ENCODE measurements at regions not wholly inside any gene's neighbourhood (a gene's known extent, or its start where the extent isn't known, plus 50 kb on each side); places are given as distances from the start of the nearest gene placed in this dataset.

- ChIA-PET CTCF (no interaction called here), POLR2A (ENCODE audit: low non-redundant PET) (no interaction called here)
- no peak overlapping the region for H3K27ac ChIP-seq
- no peak for DNase-seq (ENCODE audit: low spot score)
- TF ChIP-seq, protein P1, sequence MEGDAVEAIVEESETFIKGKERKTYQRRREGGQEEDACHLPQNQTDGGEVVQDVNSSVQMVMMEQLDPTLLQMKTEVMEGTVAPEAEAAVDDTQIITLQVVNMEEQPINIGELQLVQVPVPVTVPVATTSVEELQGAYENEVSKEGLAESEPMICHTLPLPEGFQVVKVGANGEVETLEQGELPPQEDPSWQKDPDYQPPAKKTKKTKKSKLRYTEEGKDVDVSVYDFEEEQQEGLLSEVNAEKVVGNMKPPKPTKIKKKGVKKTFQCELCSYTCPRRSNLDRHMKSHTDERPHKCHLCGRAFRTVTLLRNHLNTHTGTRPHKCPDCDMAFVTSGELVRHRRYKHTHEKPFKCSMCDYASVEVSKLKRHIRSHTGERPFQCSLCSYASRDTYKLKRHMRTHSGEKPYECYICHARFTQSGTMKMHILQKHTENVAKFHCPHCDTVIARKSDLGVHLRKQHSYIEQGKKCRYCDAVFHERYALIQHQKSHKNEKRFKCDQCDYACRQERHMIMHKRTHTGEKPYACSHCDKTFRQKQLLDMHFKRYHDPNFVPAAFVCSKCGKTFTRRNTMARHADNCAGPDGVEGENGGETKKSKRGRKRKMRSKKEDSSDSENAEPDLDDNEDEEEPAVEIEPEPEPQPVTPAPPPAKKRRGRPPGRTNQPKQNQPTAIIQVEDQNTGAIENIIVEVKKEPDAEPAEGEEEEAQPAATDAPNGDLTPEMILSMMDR (conservative IDR thresholded peaks at IDR 0.05; ENCODE audit: low read depth) = no peak
Observed at GRCh38 chr11:86749821-86750401, 50.4 kb upstream of the PRSS23 start.

GRCh38 chr11:86749376-86749775 is 51.0 kb upstream of the PRSS23 start:
- POLR2A ChIA-PET (ENCODE audit: low non-redundant PET) = no interaction called here
- TF ChIP-seq, protein P1 (conservative IDR thresholded peaks at IDR 0.05; ENCODE audit: low read depth) = no peak
- no peak for DNase-seq (ENCODE audit: low spot score)

DNA sequence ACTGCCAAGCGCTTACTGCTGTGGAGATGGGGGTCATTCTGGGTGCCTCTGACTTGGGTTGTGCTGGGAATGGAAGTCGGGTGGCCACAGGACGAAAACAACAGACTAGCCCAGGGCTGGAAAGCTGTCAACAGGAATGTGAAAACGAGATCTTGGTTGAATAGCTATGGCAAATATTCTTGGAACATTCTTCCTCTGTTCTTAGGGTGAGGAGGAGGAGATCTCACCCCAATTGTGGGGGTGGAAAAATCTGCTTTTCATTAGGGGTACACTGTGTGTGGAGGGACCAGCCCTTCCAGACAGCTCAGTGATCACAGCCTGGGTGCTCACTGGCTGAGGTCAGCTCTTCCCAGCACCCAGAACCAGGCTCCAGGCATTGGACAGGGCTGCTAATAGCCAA is 52.0 kb upstream of the PRSS23 start:
- ChIA-PET CTCF (no interaction called here), POLR2A (ENCODE audit: low non-redundant PET) (no interaction called here)
- TF ChIP-seq, protein P1 (conservative IDR thresholded peaks at IDR 0.05; ENCODE audit: low read depth) = no peak
- DNase-seq (ENCODE audit: low spot score) = no peak
- H3K27ac ChIP-seq = no peak overlapping the region

More at GRCh38 chr11:86749376-86749775, 51.0 kb upstream of the PRSS23 start:
- no peak overlapping the region for H3K27ac ChIP-seq
- CTCF ChIA-PET = no interaction called here

DNA sequence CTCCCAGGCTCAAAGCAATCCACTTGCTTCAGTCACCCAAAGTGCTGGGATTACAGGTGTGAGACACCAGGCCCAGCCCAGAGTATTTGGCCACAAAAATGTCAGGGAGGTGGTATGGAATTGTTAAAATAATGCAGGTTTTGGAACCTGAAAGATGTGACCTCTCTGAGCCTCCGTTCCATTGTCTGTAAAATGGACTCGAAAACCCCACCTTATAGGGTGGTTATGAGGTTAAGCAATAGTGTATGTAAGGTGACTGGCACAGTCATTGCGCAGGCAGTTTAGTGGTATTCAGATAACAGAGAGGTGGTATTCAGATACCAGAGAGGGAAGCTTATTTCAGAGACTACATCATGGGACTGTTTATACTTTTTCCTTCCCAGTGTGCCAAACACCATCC is 52.5 kb upstream of the PRSS23 start:
- no peak overlapping the region for H3K27ac ChIP-seq
- ChIA-PET CTCF (no interaction called here), POLR2A (ENCODE audit: low non-redundant PET) (no interaction called here)
- TF ChIP-seq, protein P1 (conservative IDR thresholded peaks at IDR 0.05; ENCODE audit: low read depth) = no peak
- no peak for DNase-seq (ENCODE audit: low spot score)

DNA sequence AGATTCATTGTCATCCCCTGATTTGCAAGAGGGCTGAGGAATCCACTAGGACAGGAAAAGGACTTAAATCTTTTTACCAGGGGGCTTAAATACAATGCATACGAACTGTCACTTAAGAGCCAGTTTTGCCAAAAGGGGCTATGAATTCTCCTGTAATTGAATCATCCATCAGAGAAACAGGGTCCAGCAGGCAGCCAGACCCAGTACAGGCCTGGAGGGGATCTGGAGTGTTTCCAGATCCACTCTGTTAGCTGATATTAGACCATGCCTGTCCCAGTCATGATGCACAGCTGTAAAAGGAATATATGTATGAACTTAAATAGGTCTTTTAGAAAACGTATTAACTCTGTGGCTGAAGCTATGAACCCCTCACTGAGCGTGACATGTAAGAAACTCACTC is 53.8 kb upstream of the PRSS23 start:
- ChIA-PET CTCF (no interaction called here), POLR2A (ENCODE audit: low non-redundant PET) (no interaction called here)
- no peak for DNase-seq (ENCODE audit: low spot score)
- TF ChIP-seq, protein P1 (conservative IDR thresholded peaks at IDR 0.05; ENCODE audit: low read depth) = no peak
- no peak overlapping the region for H3K27ac ChIP-seq

DNA sequence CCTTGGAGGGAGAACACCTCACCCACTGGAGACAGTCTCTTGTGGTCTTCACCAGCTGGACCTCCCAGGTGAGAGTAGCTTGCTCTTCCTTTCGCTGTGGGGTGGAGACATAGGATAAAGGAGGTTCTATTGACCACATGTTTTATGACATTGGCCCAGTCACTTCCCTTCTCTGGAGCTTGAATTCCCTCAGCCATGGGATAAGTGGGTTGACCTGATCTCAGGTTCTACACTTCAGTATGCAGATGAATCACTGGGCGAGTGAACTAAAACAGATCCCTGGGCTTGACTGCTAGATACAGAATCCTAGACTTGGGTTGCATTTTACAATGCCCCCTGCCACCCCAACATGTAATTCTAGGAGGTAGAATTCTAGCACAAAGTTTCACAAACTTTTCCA is 54.8 kb upstream of the PRSS23 start:
- no peak overlapping the region for H3K27ac ChIP-seq
- CTCF ChIA-PET = no interaction called here
- DNase-seq (ENCODE audit: low spot score) = no peak
- TF ChIP-seq, protein P1 (conservative IDR thresholded peaks at IDR 0.05; ENCODE audit: low read depth) = no peak
- POLR2A ChIA-PET (ENCODE audit: low non-redundant PET) = no interaction called here
